CD4-positive, alpha-beta T cell (primary cell): ENCODE measurements at regions not wholly inside any gene's neighbourhood (a gene's known extent, or its start where the extent isn't known, plus 50 kb on each side); places are given as distances from the start of the nearest gene placed in this dataset.

Experiments used
- ATAC-seq: fragments of 200-7000 bp; cut with Tn5 transposase; one replicate; pipeline ENCODE4 v1.10.0; 2022; ENCODE audit warnings: mild to moderate bottlenecking; ENCODE audit not compliant: poor library complexity
- CTCF ChIA-PET: fragments of 350-600 bp; sonication (Branson Sonifier 250); formaldehyde crosslinking; loops from one replicate; lab custom pipeline; 2021; ENCODE audit warnings: antibody characterized with exemption, inconsistent platforms; lab: Charles Lee
- POLR2A ChIA-PET: fragments of 350-600 bp; sonication (Branson Sonifier 250); formaldehyde crosslinking; loops from one replicate; lab custom pipeline; 2021; ENCODE audit warnings: antibody characterized with exemption, inconsistent platforms; lab: Charles Lee
- DNase-seq, 14 experiments: peaks; one replicate each; pipeline ENCODE4 v3.0.0-alpha.2; 2013 to 2020; ENCODE audit warnings: mixed read lengths in 2 of 14
- H3K27ac ChIP-seq, 2 donors: one replicate each; pipeline versions ENCODE4 v1.5.1 to v1.7.0; 2013; ENCODE audit warnings: low read length in 2 of 2, low read depth in 1 of 2, mild to moderate bottlenecking in 1 of 2
- H3K27me3 ChIP-seq, 2 experiments: 1 replicate in 1 of 2; 2 replicates in 1 of 2; pipeline versions ENCODE4 v1.6.1 to v1.7.0; 2013; ENCODE audit warnings: low read length in 2 of 2, control low read depth in 1 of 2, mild to moderate bottlenecking in 1 of 2, moderate library complexity in 1 of 2; ENCODE audit not compliant: insufficient read depth in 2 of 2, control insufficient read depth in 1 of 2
- H3K36me3 ChIP-seq: one replicate; pipeline ENCODE4 v1.6.1; 2013; ENCODE audit warnings: low read length, control low read depth; ENCODE audit not compliant: insufficient read depth
- H3K4me1 ChIP-seq: one replicate; pipeline ENCODE4 v1.6.1; 2013; ENCODE audit warnings: low read length, control low read depth; ENCODE audit not compliant: insufficient read depth
- H3K4me3 ChIP-seq: one replicate; pipeline ENCODE4 v1.5.1; 2013; ENCODE audit warnings: mild to moderate bottlenecking, low read length, moderate library complexity
- H3K9me3 ChIP-seq, 2 experiments: 1 replicate in 1 of 2; 2 replicates in 1 of 2; pipeline versions ENCODE4 v1.6.1 to v1.7.0; 2013; ENCODE audit warnings: low read length in 2 of 2, mild to moderate bottlenecking in 2 of 2, control low read depth in 1 of 2, moderate library complexity in 1 of 2; ENCODE audit not compliant: control insufficient read depth in 1 of 2, insufficient read depth in 1 of 2
- H3K27ac Mint-ChIP-seq: one replicate; pipeline ENCODE4 v1.8.0; 2020; ENCODE audit warnings: mixed read lengths
- H3K27me3 Mint-ChIP-seq: one replicate; pipeline ENCODE4 v1.8.0; 2021; ENCODE audit warnings: mixed read lengths
- H3K36me3 Mint-ChIP-seq: one replicate; pipeline ENCODE4 v1.8.0; 2021; ENCODE audit warnings: low read depth, mixed read lengths
- H3K4me1 Mint-ChIP-seq: one replicate; pipeline ENCODE4 v1.8.0; 2021; ENCODE audit warnings: low read depth, mixed read lengths
- H3K4me3 Mint-ChIP-seq: one replicate; pipeline ENCODE4 v1.8.0; 2020; ENCODE audit warnings: mild to moderate bottlenecking, mixed read lengths
- H3K9me3 Mint-ChIP-seq: one replicate; pipeline ENCODE4 v1.8.0; 2020; ENCODE audit warnings: mixed read lengths
- intact Hi-C, 2 experiments: fragments of 100-400 bp; cut with DNase I in 1 of 2; cut with micrococcal nuclease in 1 of 2; formaldehyde crosslinking; loops; one replicate each; pipeline versions ENCODE4 v1.15.1 to v1.9.0; 2023 to 2025; cut with DNase I, micrococcal nuclease
- TF ChIP-seq, protein P1 (sequence below): fragments of 200-600 bp; IDR thresholded peaks from one replicate; pipeline ENCODE4 v1.8.0; 2022; ENCODE audit warnings: antibody characterized with exemption, mild to moderate bottlenecking

DNA sequence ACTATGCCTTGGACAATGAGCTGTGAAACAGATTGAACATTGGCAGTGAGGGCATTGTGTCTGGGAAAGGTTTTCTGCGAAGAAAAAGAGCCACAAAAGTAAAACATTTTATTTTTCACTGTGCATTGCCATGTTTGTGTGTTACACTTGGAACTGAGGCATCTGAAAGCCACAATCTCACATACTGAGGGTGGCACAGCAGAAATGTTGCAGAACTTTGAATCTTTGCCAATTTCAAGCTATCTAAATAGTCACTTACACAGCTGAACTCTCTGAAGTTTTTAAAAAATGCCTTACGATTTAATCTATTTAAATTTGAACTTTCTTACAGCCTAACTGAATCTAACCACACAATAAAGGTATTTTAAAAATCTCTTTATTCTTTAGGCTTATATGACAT, 154.1 kb upstream of the GRM7 start:
- Histone ChIP-seq H3K4me3 (no peak overlapping the region), H3K9me3 (no peaks in the 10 kb centered on the region), H3K4me1 (no peaks in the 10 kb centered on the region), H3K27ac (no peak overlapping the region), H3K36me3 (no peaks in the 10 kb centered on the region), H3K27me3 (no peaks in the 10 kb centered on the region)
- Mint-ChIP-seq H3K27ac (no peak overlapping the region), H3K27me3 (no peaks in the 10 kb centered on the region), H3K4me1 (no peaks in the 10 kb centered on the region), H3K9me3 (peaks cover 17% of the 10 kb centered on the region), H3K4me3 (no peak overlapping the region), H3K36me3 (no peaks in the 10 kb centered on the region)
- ATAC-seq (no peak), DNase-seq (no peak)
- TF ChIP-seq, protein P1, sequence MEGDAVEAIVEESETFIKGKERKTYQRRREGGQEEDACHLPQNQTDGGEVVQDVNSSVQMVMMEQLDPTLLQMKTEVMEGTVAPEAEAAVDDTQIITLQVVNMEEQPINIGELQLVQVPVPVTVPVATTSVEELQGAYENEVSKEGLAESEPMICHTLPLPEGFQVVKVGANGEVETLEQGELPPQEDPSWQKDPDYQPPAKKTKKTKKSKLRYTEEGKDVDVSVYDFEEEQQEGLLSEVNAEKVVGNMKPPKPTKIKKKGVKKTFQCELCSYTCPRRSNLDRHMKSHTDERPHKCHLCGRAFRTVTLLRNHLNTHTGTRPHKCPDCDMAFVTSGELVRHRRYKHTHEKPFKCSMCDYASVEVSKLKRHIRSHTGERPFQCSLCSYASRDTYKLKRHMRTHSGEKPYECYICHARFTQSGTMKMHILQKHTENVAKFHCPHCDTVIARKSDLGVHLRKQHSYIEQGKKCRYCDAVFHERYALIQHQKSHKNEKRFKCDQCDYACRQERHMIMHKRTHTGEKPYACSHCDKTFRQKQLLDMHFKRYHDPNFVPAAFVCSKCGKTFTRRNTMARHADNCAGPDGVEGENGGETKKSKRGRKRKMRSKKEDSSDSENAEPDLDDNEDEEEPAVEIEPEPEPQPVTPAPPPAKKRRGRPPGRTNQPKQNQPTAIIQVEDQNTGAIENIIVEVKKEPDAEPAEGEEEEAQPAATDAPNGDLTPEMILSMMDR: no peak
- CTCF ChIA-PET: no interaction called here
- POLR2A ChIA-PET: no interaction called here
- intact Hi-C loops: no loop called here

GRCh38 chr3:6709178-6709577, 151.7 kb upstream of the GRM7 start:
- DNase-seq: no peak
- POLR2A ChIA-PET: no interaction called here

GRCh38 chr3:6714962-6715361, 146.0 kb upstream of the GRM7 start:
- no peaks in the 10 kb centered on the region for H3K27me3 Mint-ChIP-seq
- ATAC-seq (no peak), DNase-seq (no peak)
- no peak overlapping the region for H3K27ac Mint-ChIP-seq
- H3K9me3 Mint-ChIP-seq: peaks cover 9% of the 10 kb centered on the region
- Histone ChIP-seq H3K4me3 (no peak overlapping the region), H3K27ac (no peak overlapping the region), H3K27me3 (no peaks in the 10 kb centered on the region), H3K4me1 (no peaks in the 10 kb centered on the region), H3K9me3 (no peaks in the 10 kb centered on the region), H3K36me3 (no peaks in the 10 kb centered on the region)
- no peak overlapping the region for H3K4me3 Mint-ChIP-seq
- CTCF ChIA-PET: no interaction called here
- H3K36me3 Mint-ChIP-seq: no peaks in the 10 kb centered on the region
- POLR2A ChIA-PET: no interaction called here
- H3K4me1 Mint-ChIP-seq: no peaks in the 10 kb centered on the region
- TF ChIP-seq, protein P1: no peak
- intact Hi-C loops: no loop called here

More at GRCh38 chr3:6709178-6709577, 151.7 kb upstream of the GRM7 start:
- no peaks in the 10 kb centered on the region for H3K27me3 ChIP-seq
- H3K9me3 Mint-ChIP-seq: peaks cover 5% of the 10 kb centered on the region
- TF ChIP-seq, protein P1: no peak
- H3K4me1 ChIP-seq: no peaks in the 10 kb centered on the region
- no peaks in the 10 kb centered on the region for H3K27me3 Mint-ChIP-seq
- no peak overlapping the region for H3K27ac Mint-ChIP-seq
- intact Hi-C loops: no loop called here
- H3K9me3 ChIP-seq: no peaks in the 10 kb centered on the region
- H3K36me3 Mint-ChIP-seq: no peaks in the 10 kb centered on the region
- H3K27ac ChIP-seq: no peak overlapping the region
- CTCF ChIA-PET: no interaction called here
- ATAC-seq: no peak
- H3K36me3 ChIP-seq: no peaks in the 10 kb centered on the region
- H3K4me3 Mint-ChIP-seq: no peak overlapping the region
- H3K4me1 Mint-ChIP-seq: no peaks in the 10 kb centered on the region
- no peak overlapping the region for H3K4me3 ChIP-seq
